Natural killer cell (primary cell): ENCODE measurements at regions not wholly inside any gene's neighbourhood (a gene's known extent, or its start where the extent isn't known, plus 50 kb on each side); places are given as distances from the start of the nearest gene placed in this dataset.
"Not testable (repeated sequence)": the region's sequence is repeated elsewhere in the genome, so short reads cannot be mapped to it uniquely, and the experiment has no call there.

Experiments used
- ATAC-seq, 3 donors: fragments of 150-1000 bp in 2 of 3; fragments of 200-7000 bp in 1 of 3; cut with Tn5 transposase; 1 replicate in 1 of 3; 2 replicates in 2 of 3; pipeline ENCODE4 v1.10.0; 2021; ENCODE audit warnings: mild to moderate bottlenecking in 2 of 3, moderate library complexity in 2 of 3
- DNase-seq, 2 donors: peaks; one replicate each; pipeline versions ENCODE4 v3.0.0 to v3.0.0-alpha.2; 2013 to 2021; ENCODE audit warnings: mixed read lengths in 1 of 2
- H3K27ac ChIP-seq: one replicate; pipeline ENCODE4 v1.5.1; 2013; ENCODE audit warnings: mild to moderate bottlenecking, low read length
- H3K27me3 ChIP-seq: one replicate; pipeline ENCODE4 v1.6.1; 2013; ENCODE audit warnings: low read length; ENCODE audit not compliant: control insufficient read depth, insufficient read depth
- H3K36me3 ChIP-seq: one replicate; pipeline ENCODE4 v1.6.1; 2013; ENCODE audit warnings: low read length; ENCODE audit not compliant: control insufficient read depth, insufficient read depth
- H3K4me1 ChIP-seq: one replicate; pipeline ENCODE4 v1.6.1; 2013; ENCODE audit warnings: low read length; ENCODE audit not compliant: control insufficient read depth, insufficient read depth
- H3K4me3 ChIP-seq: one replicate; pipeline ENCODE4 v1.5.1; 2013; ENCODE audit warnings: low read length
- H3K9me3 ChIP-seq: one replicate; pipeline ENCODE4 v1.6.1; 2013; ENCODE audit warnings: low read length; ENCODE audit not compliant: control insufficient read depth, insufficient read depth
- H3K27ac Mint-ChIP-seq, 2 donors: one replicate each; pipeline ENCODE4 v1.8.0; 2022; ENCODE audit warnings: mild to moderate bottlenecking in 2 of 2, mixed read lengths in 2 of 2, moderate library complexity in 1 of 2
- H3K27me3 Mint-ChIP-seq, 2 donors: one replicate each; pipeline ENCODE4 v1.8.0; 2022; ENCODE audit warnings: low read depth in 2 of 2, mixed read lengths in 2 of 2
- H3K36me3 Mint-ChIP-seq: one replicate; pipeline ENCODE4 v1.8.0; 2022; ENCODE audit warnings: mixed read lengths
- H3K4me1 Mint-ChIP-seq, 2 donors: one replicate each; pipeline ENCODE4 v1.8.0; 2022; ENCODE audit warnings: mixed read lengths in 2 of 2
- H3K4me3 Mint-ChIP-seq: one replicate; pipeline ENCODE4 v1.8.0; 2022; ENCODE audit warnings: mild to moderate bottlenecking, moderate library complexity, mixed read lengths
- H3K9me3 Mint-ChIP-seq, 2 donors: one replicate each; pipeline ENCODE4 v1.8.0; 2022; ENCODE audit warnings: mixed read lengths in 2 of 2
- WGBS: methylation state at CpG from one replicate; pipeline ENCODE4 v1.1.7; 2013; ENCODE audit warnings: missing lambda C conversion rate; ENCODE audit not compliant: insufficient coverage; 5-methylcytosine and 5-hydroxymethylcytosine counted together
- intact Hi-C: fragments of 100-400 bp; cut with micrococcal nuclease; formaldehyde crosslinking; loops from one replicate; pipeline ENCODE4 v1.14.2; 2022
- TF ChIP-seq, protein P1 (sequence below): fragments of 200-600 bp; IDR thresholded peaks from one replicate; pipeline ENCODE4 v1.8.0; 2022; ENCODE audit warnings: antibody characterized with exemption

DNA sequence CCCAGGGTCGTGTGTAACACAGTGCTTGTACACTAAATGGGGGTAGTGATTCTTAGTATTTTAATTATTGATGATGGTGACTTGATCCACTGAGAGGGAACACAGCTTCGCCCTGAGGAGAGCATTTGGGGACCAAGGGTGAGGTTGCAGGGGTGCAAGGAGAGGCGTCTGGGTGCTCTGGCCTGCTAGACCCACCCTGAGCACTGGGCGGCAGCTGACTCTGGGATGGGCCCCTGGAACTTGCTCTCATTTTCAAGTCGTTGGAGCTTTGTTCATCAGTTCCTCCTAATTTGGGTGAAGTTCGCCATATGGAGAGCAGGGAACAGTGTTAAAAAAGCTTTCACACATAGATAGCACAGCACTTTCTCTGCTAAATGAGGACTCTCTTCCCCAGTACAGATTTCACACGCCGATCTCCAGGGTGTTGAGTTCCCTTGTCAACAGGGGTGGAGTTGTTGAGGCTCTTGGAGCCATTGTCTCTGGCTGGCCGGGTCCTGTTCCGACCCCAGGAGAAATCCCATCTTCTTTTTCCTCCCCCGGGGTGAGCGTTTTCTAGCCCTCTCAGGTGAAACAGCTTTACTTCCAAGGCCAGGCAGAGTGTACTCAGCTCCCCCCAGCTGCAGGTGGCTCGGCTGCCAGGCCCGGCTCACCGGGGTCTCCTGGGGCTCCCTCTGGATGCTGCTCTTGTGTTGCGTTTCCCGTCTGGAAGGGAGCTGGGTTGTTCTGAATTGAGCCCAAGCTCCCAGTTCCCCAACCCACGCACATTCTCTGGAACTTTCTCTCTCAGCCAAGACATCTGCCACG, 367.4 kb downstream of the RPS6KC1 start:
- Histone ChIP-seq H3K4me1 (no peaks in the 10 kb centered on the region), H3K4me3 (no peak overlapping the region), H3K27ac (no peak overlapping the region), H3K9me3 (no peaks in the 10 kb centered on the region), H3K27me3 (no peaks in the 10 kb centered on the region), H3K36me3 (no peaks in the 10 kb centered on the region)
- Mint-ChIP-seq H3K4me1 (no peaks in the 10 kb centered on the region), H3K9me3 (no peaks in the 10 kb centered on the region), H3K27ac (no peak overlapping the region), H3K36me3 (no peaks in the 10 kb centered on the region), H3K27me3 (peaks cover 12 to 16% of the 10 kb centered on the region in 2 donors), H3K4me3 (no peak overlapping the region)
- DNase-seq (no peak), ATAC-seq (no peak)
- TF ChIP-seq, protein P1, sequence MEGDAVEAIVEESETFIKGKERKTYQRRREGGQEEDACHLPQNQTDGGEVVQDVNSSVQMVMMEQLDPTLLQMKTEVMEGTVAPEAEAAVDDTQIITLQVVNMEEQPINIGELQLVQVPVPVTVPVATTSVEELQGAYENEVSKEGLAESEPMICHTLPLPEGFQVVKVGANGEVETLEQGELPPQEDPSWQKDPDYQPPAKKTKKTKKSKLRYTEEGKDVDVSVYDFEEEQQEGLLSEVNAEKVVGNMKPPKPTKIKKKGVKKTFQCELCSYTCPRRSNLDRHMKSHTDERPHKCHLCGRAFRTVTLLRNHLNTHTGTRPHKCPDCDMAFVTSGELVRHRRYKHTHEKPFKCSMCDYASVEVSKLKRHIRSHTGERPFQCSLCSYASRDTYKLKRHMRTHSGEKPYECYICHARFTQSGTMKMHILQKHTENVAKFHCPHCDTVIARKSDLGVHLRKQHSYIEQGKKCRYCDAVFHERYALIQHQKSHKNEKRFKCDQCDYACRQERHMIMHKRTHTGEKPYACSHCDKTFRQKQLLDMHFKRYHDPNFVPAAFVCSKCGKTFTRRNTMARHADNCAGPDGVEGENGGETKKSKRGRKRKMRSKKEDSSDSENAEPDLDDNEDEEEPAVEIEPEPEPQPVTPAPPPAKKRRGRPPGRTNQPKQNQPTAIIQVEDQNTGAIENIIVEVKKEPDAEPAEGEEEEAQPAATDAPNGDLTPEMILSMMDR: no peak
- 80% methylated on average over 17 of the region's 19 CpGs for WGBS
- intact Hi-C loops: no loop called here

DNA sequence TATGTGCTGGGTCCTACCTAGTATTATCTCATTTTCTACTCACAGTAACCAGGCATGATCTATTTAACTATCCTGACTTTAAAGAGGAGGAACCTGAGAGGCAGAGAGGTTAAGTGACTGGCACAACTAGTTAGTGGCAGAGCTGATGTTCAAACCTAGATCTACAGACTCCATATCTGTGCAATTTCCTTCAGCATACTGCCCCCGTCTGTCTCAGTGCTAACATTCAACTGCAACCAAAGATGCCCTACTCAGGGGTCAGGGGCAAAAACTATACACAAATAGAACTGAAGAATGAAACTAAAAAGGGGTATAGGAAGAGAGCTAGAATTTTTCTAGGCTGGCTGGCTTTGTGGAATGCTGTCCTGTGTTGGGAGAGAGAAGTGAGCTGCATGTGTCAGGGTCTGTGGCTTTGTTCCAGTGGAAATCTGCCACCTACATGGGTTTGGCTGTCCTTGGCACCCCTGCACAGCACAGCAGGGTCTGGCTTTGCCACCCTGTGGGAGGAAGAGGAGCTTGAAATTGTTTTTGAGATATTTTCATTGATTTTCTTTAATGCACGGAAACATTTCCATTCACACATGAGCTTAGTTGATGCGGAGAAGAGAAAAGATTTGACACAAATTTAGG, 368.5 kb downstream of the RPS6KC1 start:
- 90% methylated on average over 3 of the region's 3 CpGs for WGBS
- no peak overlapping the region for H3K4me3 Mint-ChIP-seq
- no peaks in the 10 kb centered on the region for H3K9me3 Mint-ChIP-seq
- Histone ChIP-seq H3K36me3 (no peaks in the 10 kb centered on the region), H3K27ac (no peak overlapping the region), H3K9me3 (no peaks in the 10 kb centered on the region), H3K27me3 (no peaks in the 10 kb centered on the region), H3K4me3 (no peak overlapping the region), H3K4me1 (no peaks in the 10 kb centered on the region)
- ATAC-seq (no peak), DNase-seq (no peak)
- TF ChIP-seq, protein P1: no peak
- intact Hi-C loops: no loop called here
- H3K36me3 Mint-ChIP-seq: no peaks in the 10 kb centered on the region
- no peaks in the 10 kb centered on the region for H3K4me1 Mint-ChIP-seq
- peaks cover 12 to 21% of the 10 kb centered on the region in 2 donors for H3K27me3 Mint-ChIP-seq
- no peak overlapping the region for H3K27ac Mint-ChIP-seq

GRCh38 chr1:213421178-213421577, 370.1 kb downstream of the RPS6KC1 start:
- ATAC-seq, H3K4me3 ChIP-seq, H3K27ac ChIP-seq, intact Hi-C loops, H3K4me1 ChIP-seq, H3K9me3 ChIP-seq, H3K27ac Mint-ChIP-seq, H3K9me3 Mint-ChIP-seq, H3K27me3 ChIP-seq, H3K36me3 ChIP-seq, H3K4me3 Mint-ChIP-seq, H3K4me1 Mint-ChIP-seq, DNase-seq, H3K36me3 Mint-ChIP-seq: not testable (repeated sequence)
- WGBS: 81% methylated on average over 7 of the region's 7 CpGs
- H3K27me3 Mint-ChIP-seq: peaks cover 16 to 26% of the 10 kb centered on the region in 2 donors

GRCh38 chr1:213423041-213423440, 372.0 kb downstream of the RPS6KC1 start:
- ATAC-seq: no peak
- DNase-seq: no peak

More at GRCh38 chr1:213423041-213423440, 372.0 kb downstream of the RPS6KC1 start:
- H3K27me3 Mint-ChIP-seq: peaks cover 14 to 26% of the 10 kb centered on the region in 2 donors
- Histone ChIP-seq H3K9me3 (no peaks in the 10 kb centered on the region), H3K27ac (no peak overlapping the region), H3K4me1 (no peaks in the 10 kb centered on the region), H3K36me3 (no peaks in the 10 kb centered on the region), H3K27me3 (no peaks in the 10 kb centered on the region), H3K4me3 (no peak overlapping the region)
- intact Hi-C loops: no loop called here
- H3K4me3 Mint-ChIP-seq: no peak overlapping the region
- H3K36me3 Mint-ChIP-seq: no peaks in the 10 kb centered on the region
- no peaks in the 10 kb centered on the region for H3K9me3 Mint-ChIP-seq
- TF ChIP-seq, protein P1: no peak
- no peaks in the 10 kb centered on the region for H3K4me1 Mint-ChIP-seq
- WGBS: 73% methylated on average over 4 of the region's 4 CpGs
- no peak overlapping the region for H3K27ac Mint-ChIP-seq
